ENCODE measurements at regions not wholly inside any gene's neighbourhood (a gene's known extent, or its start where the extent isn't known, plus 50 kb on each side); places are given as distances from the start of the nearest gene placed in this dataset.

DNA sequence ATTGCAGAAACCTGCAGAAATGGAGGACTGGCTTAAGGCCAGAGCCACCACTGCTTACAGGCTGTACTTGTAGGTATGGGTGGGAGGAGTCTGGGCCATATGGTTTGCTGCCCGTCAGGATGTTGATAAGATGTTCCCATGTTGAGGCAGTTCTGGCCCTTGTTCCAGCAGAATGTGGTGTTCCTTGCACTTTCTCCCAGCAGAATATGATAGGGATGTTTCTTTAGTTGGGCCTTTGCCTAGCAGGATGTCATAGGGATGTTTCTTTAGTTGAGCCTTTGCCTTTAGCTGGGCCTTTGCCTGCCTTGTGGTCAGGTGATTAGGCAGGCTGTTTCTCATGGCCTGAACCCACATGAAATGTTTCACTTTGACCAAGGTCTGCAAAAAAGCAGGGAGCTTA, 139.1 kb upstream of the PAQR3 start:
- no peak for DNase-seq

DNA sequence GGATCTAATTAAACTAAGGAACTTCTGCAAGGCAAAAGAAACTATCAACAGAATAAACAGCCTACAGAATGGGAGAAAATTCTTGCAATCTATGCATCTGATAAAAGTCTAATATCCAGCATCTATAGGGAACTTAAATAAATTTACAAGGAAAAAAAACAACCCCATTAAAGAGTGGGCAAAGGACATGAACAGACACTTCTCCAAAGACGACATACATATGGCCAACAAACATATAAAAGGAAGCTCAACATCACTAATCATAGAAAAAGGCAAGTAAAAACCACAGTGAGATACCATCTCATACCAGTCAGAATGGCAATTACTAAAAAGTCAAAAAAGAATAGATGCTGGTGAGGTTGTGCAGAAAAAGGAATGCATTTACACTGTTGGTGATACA, 134.8 kb upstream of the PAQR3 start:
- DNase-seq: no peak

DNA sequence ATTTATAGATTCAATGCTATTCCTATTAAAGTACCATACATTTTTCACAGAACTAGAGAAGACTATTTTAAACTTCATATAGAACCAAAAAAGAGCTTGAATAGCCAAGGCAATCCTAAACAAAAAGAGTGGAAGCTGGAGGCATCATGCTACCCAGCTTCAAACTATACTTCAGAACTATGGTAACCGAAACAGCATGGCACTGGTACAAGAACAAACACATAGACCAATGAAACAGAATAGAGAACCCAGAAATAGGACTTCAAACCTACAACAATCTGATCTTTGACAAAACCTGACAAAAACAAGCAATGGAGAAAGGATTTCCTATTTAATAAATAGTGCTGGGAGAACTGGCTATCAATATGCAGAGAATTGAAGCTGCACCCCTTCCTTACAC, 134.2 kb upstream of the PAQR3 start:
- DNase-seq: no peak

DNA sequence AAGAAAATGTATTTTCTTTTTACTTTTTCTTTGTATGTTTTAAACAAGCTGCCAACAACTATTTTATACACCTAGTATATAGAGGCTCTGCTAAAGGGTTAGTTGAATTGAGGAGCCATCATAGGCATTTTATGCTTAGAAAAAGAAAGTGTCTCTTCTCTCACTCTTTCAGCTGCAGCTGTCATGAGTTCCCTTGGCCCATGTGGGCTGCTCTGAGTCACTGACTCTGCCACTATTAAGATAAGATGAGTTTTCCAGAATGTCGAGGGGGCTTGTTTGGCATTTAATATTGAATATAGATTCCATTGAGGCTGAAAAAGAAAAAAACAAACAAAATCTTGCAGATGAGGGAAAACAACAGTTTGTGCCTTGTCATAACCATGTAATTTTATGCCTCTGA, 126.0 kb upstream of the PAQR3 start:
- DNase-seq: no peak

DNA sequence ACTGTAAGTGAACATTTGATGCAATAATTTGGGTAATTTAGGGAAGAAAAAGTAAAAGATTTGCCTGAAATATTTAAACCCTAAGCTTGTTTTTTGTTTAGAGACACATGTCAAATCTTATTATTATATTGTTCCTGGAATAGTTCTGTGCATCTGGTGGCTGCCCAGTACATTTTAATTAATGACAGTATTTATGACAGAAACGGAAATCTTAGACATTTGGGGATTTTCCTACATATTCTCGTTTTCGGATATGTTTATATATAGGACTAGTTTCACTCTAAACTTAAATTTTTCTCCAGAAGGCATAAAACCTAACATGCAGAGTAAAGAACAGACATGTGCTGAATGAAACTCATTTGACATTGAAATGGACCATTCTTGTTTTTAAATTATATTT, 125.6 kb upstream of the PAQR3 start:
- DNase-seq: no peak

DNA sequence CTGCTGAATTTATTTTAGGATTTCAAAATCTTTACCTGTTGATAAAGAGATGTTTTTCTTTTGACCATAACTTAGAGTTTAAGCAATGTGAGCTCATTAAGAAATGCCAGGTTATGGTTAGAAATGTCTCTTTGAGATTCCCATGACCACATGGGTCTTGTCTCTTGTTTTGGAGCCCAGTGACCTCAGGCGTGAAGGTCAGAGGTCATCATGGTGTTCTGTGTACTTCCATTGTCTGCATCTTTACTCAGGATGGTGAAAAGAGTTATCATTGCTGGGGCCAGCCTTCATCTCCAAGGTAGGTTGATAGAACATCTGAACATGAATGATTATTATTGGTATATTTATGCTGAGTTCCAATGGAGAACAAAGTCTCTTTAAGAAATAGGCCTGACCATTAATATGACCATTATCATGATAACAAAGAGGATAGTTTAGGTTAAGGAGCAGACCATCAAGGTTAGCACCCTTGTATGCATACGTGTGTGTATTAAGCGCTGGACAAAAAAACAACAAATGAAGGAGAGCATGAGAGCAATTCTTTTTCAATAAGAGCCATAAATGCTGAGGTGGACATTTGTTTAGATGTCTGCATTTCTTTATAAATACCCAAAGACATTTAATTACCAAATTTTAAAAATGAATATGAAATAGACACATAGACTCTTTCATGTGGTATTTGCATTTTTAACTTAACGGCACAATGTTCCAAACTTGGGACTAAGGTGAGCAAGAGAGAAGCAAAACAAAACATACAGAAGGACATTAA, 120.6 kb upstream of the PAQR3 start:
- DNase-seq: no peak

DNA sequence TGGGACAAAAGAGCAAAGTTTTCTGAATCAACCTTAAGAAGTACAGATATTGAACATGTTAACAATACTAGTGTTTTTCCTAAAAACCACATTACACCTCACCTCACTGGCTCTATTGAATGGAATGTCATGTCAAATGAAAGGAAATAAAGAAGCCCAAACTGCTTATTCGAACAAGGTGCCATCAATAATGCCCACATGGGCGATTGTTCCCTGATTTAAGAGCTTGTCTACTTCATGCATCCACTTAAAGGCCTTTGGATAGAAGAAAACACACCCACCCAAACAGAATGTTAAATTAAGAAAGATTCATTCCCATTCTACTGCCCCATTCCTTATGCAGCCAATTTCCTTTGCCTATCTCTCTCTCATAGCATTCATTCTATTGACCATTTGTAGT, 118.5 kb upstream of the PAQR3 start:
- DNase-seq: no peak

DNA sequence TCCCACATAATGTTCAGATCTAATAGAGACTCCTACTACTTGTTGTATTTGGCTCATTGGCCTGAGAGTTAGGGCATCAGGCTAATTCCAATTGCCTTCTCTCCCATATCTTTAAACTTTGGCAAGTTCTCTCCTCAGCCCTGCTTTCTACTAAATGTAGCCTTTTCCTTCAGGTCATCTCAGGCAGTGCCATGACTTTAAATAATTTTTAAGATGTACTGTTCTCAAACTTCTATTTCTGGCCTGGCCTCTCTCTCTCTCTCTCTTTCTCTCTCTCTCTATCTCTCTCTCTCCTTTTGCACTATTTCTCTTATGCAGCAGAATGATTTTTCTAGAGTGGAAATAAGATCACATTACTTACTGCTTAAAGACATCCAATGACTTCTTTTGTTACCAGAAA, 114.5 kb upstream of the PAQR3 start:
- DNase-seq: no peak

DNA sequence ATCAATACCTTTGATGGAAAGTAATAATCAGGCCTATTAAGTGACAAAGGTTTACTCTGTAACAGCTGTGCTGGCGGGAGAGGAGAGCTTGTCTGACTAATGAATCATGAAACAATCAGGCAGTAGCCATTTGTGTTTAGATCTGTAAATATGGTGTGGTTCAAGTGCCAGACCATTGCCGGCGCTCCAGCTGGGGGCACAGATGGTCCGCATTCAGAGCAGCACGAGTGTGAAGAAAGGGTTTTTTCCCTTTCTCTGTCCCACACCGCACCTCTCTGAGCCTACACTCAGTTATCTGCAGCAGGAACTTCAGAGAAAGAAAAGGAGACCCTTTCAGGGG, 111.3 kb upstream of the PAQR3 start:
- DNase-seq: no peak

DNA sequence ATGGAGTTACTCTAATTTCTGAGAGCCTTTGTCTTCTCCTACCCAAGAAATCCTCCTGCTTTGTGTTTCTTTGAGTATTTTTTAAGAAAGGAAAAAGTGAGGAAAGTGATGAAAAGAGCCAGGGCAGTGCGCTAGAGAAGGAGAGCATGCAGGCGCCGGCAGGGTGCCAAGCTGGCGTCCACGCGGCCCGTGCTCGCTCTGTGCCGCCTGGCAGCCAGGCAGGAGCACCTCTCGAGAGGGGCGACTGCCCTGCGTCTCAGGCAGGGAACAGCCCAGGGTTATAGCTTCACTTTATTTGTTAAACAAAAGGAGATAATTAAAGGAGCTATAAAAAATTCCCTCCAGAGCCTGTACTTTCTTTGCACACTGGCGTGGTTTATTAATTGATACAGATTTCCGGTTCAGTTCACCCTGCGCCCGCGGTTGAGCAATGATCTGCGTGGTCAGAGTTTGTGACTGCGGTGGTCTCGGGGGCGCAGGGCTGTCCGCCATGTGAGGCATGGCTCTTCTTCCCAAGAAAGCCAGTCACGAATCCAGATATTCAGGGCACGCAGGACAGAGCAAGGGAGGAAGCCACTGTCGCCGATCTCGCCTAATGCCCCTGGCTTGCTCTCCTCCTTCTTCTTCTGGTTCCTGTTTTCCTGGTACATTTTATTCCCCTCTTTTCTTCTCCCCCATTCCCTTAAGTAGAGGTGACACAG, 110.8 kb upstream of the PAQR3 start:
- no peak for DNase-seq

DNA sequence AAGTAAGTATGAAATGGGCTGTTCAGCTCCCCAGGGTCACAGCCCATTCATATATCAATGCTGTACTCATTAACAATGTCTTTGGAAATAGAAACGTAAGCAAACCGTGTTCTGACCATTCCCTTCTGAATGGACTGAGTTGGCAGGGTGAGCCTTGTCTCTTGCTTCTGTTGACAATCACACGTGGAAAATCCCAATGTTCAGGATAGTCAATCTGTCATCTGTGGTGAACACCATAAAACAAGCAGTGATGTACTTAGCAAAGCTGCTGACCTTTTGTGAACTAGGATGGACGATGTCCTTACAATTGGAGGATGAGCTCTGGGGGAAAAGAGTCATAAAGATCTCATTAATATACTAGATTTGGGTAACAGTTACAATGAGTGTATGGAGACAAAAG, 109.6 kb upstream of the PAQR3 start:
- no peak for DNase-seq

DNA sequence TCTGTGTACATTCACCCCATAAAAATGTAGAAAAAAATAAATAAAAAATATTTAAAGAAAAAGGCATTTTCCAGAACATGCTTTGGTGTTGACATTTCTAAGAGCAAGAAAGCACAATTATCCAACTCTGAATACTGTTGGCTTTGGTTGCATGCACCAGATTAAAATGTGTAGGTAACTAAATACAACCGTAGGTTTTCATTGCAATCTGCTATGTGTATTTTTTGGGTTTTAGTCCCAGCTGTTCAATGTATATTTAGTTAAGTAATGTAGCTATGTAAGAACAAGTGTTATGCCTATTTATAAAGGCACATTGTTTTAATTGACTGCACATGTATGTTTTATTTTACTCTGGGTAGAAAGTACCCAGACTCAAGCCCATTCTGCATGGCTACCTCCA, 108.1 kb upstream of the PAQR3 start:
- DNase-seq: no peak

DNA sequence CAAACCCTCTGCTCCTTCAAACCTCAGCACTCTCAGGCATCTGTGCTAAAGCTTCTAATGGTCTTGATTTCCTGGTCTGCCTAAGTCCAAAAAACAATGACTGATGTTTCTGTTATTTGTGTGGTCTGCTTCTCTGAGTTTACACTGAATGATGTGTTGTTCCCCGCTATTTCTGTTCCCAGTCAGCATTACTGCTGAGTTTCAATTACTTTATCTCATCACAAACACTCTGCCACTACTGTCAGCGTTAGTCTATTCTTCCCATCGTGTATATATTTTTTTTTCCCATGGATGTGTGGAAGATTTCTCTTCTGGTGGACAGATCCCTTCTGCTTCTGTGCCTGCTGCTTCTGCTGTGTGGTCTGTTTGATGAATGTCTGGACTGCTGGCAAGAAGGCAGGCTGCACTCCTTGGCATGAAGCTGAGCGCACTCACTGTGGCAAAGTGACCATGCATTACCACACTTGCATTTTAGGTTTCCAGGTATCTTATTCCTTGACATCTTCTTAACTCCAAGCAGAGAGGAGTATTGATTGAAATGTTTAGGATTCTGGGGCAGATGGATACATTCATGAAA, 106.9 kb upstream of the PAQR3 start:
- no peak for DNase-seq

DNA sequence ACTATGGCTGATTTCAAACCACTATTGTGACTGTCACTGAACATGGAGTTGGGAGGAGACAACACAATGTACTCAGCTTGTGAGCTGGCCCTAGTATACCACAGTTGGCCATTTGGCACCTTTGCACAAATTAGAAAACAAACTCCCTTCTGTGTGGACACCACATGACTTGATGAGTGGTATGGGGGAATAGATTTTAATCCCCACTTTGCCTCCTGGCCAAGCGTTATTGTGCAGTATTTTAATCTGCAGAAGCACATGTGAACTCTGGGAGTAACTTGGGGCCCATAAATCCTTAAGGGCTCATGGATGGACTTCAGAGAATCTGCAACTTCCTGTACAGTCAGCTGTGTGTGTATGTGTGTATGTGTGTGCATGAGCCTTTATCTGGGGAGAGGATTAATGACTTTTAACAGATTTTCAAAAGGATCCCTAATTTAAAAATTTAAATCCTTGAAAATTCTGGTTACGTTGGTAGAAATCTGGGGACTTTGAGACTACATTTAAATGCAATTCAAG, 105.0 kb upstream of the PAQR3 start:
- DNase-seq: no peak

DNA sequence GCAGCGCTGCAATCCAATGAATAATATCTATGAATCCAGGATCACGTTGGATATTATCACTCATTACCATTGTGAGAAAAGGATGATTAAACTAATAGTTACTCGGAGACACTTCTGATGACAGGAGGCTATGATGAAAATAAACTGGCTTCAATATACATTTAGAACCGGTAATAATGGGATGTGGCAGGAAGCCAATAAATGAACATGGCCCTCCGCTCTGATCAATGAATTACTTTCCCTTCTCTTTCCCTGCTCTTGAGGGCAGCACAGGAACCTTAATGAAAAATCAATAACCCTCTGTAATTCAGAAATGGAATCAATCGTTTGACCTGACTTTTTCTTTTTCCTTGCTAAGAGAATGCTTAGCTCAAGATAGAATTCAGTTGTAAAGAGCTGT, 103.9 kb upstream of the PAQR3 start:
- no peak for DNase-seq

DNA sequence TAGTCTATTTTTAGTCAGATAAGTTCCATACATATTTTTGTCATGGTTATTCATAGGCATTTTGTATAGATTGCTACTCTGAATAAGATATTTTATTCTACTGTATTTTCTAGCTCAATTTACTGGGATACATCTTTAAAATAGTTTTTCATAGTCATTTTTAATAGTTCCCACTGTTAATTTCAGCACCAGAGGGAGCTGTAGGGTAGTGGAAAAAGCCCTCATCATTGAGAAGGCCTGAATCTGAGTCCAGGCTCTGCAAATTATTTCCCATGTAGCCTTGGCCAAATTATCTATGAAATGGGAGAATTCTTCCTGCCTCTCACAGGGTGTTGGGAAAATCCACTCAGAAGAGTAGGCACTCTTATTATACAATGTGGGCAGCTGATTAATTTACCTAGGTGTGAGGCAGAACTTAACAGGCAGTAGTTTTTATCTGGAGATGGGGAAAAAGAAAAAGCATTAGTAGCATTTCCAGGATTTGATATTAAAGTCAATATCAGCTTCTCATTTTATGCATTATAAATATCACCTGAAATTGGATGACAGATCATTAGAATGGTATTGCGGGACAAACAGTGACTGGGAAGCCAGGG, 102.9 kb upstream of the PAQR3 start:
- peak in 1 of 2 donors; percentile 19 for DNase-seq

DNA sequence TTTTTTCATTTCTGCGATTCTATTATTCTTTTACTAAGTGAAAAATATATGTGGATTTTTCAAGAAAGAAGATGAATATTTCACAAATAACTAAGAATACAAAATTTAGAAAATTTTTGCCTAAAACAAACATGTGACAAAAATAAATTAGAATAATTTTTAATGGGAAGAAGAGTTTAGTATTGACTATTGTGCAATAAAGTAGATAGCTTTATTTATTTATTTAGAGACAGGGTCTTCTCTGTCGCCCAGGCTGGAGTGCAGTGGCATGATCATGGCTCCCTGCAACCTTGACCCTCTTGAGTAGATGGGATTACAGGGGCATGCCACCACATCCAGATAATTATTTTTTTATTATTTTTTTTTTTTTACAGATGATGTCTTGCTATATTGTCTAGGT, 95.3 kb upstream of the PAQR3 start:
- DNase-seq: no peak

DNA sequence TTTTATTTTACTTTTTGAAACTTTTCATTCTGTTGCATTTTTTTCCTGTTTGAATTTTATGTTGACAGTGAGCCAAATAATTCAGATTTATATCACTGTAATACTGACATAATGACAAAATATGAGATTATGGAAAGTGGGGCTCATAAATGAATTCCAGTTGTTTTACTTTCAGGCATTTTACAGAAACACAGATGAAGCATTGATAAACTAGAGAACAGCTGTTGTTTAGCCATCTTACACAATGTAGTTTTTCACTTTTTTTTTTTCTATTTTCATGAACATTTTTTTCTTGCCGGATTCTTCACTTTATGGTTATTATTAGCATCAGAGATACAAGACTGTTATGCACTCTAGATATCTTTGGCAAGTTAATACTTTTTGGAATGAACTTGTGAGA, 91.7 kb upstream of the PAQR3 start:
- DNase-seq: no peak

DNA sequence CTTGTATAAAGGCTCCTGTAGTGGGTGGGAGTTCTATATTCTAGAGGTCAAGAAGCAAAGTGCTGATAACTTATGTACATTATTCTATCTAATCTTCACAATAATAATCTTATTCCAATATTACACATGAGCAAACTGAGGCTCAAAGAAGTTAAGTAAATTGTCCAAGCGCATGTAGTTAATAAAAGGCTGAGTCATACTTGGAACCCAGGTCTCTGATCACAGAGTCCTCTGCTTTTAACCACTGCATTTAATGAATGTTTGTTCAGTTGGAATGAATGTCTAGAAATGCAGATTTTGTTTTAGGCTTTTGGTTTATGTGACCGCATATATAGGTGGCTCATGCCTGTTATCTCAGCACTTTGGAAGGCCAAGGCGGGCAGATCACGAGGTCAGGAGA, 88.4 kb upstream of the PAQR3 start:
- no peak for DNase-seq

DNA sequence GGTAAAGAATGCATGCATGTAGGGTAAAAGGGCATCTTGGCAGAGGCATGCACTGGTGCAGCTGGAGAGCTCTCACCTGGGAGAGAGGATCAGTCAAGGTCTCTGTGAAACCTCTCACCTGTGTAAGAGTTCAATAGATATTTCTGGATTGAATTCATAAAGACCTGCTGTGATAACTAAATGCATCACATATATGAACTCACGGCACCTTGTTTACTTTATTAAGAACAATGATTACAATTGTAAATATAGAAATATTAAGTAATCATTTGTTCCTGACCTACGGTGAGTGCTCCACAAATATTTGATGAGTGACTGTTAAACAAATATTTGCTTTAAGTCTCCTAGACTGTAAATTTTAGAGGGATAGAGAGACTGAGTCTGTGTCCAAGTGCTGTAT, 85.9 kb upstream of the PAQR3 start:
- no peak for DNase-seq

DNA sequence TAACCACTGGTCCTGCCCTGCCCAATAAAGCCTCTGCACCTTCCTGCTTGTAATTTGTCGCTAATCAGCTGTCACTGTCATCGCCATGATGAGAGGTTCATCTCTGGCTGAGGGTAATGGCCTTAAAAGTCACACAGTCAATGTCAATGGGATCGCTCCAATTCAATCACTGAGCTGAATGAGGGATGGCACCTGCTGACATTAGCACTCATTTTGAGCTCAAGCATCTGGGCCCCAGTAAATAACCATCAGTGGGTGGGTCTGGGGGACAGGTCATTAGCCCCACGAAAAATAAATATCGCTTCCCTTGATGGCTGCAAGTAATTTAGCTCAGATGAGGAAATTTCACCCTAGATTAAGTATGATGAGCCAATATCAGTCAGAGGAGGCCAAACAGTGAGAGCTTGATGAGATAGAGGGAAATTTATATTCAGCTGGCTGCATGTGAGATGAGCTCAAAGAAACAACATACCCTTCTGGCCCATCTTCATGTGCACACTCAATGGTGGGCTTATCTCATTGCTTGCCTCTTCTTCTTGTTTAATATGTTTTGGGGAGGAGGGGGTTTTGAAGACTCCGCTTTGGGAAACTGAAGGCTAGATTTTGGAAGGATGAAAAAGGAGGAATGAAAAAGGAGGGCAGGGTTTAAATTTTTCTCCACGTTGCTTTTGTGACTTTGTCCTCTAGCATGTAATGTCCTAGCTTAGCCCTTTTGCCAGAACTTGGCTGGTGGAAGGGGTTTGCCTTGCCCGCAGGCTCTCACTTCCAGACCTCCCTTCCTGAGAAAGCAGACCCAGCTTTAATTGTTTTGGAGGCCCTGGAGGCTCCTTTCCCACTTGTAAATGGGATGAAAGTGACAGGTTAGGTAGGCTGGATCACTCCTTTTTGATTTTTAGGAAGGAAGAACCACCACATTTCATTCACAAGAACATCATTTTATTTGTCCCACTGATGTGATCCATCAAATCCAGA, 84.8 kb upstream of the PAQR3 start:
- DNase-seq: no peak

DNA sequence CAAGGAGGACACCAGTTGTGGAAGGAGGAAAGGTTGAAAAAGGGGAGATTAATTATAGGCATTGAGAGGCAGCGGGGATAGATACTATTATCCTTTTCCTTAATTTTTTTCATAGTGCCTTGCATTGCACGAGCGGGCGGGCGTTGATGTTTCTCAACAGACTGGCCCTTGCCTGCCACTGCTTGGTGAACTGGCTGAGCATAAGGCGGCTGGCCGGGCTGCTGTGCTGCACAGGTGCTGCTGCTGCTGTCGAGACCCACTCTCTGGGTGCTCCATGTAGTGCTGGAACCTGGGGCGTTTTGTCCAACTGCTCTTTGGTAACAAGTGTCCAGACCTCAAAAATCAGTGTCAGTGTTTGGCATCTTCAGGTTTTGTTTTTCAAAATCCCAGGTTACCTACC, 83.3 kb upstream of the PAQR3 start:
- DNase-seq: no peak

DNA sequence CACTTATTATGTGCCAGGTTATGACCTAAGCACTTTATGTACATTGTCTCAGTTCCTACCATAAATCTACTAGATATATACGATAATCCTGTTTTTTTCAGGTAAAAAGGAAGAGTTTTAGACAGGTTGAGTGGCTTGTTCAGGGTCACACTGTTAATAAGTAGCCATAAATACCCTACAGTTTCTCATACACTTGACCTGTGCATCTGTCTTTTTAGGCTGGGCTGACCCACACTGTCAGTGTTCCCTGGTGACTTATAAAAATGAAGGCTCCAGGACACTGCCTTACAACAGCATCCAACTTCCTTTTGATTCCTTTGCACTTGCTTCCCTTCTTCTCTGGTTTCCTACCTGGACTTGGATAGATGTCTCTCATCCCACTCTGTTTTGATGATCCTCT, 78.2 kb upstream of the PAQR3 start:
- DNase-seq: no peak
